Progenitor cell of endocrine pancreas (in vitro differentiated cells): ENCODE measurements at regions not wholly inside any gene's neighbourhood (a gene's known extent, or its start where the extent isn't known, plus 50 kb on each side); places are given as distances from the start of the nearest gene placed in this dataset.

Experiments used
- DNase-seq: peaks from one replicate; pipeline ENCODE4 v3.0.0; 2021; ENCODE audit warnings: low spot score; ENCODE audit not compliant: unreplicated experiment
- H3K27ac Mint-ChIP-seq: 2 replicates; pipeline ENCODE4 v1.8.0; 2021; ENCODE audit warnings: mild to moderate bottlenecking, moderate library complexity, mixed read lengths
- H3K27me3 Mint-ChIP-seq: 2 replicates; pipeline ENCODE4 v1.8.0; 2021; ENCODE audit warnings: mixed read lengths
- H3K36me3 Mint-ChIP-seq: 2 replicates; pipeline ENCODE4 v1.8.0; 2022; ENCODE audit warnings: mixed read lengths; ENCODE audit not compliant: insufficient read depth
- H3K4me1 Mint-ChIP-seq: 2 replicates; pipeline ENCODE4 v1.8.0; 2021; ENCODE audit warnings: low read depth, mixed read lengths
- H3K4me3 Mint-ChIP-seq: 2 replicates; pipeline ENCODE4 v1.8.0; 2021; ENCODE audit warnings: low read depth, mild to moderate bottlenecking, moderate library complexity, mixed read lengths
- H3K9me3 Mint-ChIP-seq: 2 replicates; pipeline ENCODE4 v1.8.0; 2021; ENCODE audit warnings: low read depth, mixed read lengths
- TF ChIP-seq, protein P1 (sequence below): fragments of 200-600 bp; sonication (generic); IDR thresholded peaks from one replicate; pipeline ENCODE4 v1.5.0; 2021; ENCODE audit warnings: antibody characterized with exemption, mild to moderate bottlenecking; ENCODE audit not compliant: unreplicated experiment

DNA sequence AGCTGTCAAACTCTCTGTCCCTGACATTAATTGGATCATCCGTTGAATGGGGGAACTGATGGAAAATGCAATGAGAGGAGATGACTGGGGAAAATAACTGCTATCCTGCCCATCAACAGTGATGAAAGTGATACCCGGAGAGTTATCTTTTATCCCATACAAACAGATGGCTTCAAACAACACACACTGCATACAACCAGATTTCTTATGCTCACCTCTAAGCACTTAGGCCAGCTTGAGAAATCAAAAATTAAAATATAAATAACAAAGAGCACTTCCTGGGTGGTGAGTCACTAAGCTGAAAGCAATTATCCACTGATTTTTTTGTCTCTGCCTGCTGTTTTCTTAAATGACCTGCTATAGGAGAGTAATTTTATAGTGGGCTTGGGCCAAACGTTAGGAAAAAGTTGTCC lies 237.6 kb upstream of the RGPD4 start:
- TF ChIP-seq, protein P1, sequence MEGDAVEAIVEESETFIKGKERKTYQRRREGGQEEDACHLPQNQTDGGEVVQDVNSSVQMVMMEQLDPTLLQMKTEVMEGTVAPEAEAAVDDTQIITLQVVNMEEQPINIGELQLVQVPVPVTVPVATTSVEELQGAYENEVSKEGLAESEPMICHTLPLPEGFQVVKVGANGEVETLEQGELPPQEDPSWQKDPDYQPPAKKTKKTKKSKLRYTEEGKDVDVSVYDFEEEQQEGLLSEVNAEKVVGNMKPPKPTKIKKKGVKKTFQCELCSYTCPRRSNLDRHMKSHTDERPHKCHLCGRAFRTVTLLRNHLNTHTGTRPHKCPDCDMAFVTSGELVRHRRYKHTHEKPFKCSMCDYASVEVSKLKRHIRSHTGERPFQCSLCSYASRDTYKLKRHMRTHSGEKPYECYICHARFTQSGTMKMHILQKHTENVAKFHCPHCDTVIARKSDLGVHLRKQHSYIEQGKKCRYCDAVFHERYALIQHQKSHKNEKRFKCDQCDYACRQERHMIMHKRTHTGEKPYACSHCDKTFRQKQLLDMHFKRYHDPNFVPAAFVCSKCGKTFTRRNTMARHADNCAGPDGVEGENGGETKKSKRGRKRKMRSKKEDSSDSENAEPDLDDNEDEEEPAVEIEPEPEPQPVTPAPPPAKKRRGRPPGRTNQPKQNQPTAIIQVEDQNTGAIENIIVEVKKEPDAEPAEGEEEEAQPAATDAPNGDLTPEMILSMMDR = no peak
- Mint-ChIP-seq H3K9me3 (no peaks in the 10 kb centered on the region), H3K27me3 (no peaks in the 10 kb centered on the region), H3K36me3 (no peaks in the 10 kb centered on the region), H3K4me3 (no peak overlapping the region), H3K27ac (no peak overlapping the region), H3K4me1 (peaks cover 8% of the 10 kb centered on the region)
- DNase-seq = no peak

DNA sequence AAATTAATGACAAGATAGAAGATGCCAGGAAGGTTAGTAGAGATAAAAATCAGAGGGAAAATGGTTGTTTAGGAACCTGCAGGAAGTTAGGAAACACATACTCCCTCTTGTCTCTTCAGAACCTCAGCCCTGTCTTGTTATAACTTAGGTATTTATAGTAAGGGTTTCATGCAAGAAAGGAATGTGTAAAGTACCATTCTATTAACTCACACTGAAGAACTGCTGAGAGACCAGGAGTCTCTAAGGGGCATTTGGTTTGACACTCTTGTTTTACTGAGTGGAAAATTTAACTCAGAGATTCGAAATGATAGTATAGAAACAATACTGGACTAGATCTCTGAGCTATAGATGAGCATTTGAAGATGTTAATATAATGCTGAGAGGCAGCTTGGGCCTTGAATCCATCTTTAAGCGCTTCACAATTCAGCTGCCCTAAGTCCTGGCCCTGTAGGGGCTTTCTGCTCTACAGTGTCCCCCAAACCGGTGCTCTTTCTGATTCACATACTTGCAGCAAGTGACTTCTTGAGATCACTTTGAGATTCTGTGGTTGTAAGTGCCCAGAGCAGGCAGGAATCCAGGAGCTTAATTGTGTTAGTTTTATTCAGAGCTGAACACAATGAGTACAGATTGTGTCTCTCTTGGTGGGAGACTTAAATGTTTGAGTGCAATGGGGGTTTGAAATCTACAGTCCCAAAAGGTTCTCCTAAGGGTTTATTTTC lies 235.0 kb upstream of the RGPD4 start:
- no peak for DNase-seq
- H3K4me1 Mint-ChIP-seq = peaks cover 2% of the 10 kb centered on the region
- TF ChIP-seq, protein P1 = no peak
- no peaks in the 10 kb centered on the region for H3K9me3 Mint-ChIP-seq
- no peak overlapping the region for H3K4me3 Mint-ChIP-seq
- no peak overlapping the region for H3K27ac Mint-ChIP-seq
- no peaks in the 10 kb centered on the region for H3K27me3 Mint-ChIP-seq
- no peaks in the 10 kb centered on the region for H3K36me3 Mint-ChIP-seq

DNA sequence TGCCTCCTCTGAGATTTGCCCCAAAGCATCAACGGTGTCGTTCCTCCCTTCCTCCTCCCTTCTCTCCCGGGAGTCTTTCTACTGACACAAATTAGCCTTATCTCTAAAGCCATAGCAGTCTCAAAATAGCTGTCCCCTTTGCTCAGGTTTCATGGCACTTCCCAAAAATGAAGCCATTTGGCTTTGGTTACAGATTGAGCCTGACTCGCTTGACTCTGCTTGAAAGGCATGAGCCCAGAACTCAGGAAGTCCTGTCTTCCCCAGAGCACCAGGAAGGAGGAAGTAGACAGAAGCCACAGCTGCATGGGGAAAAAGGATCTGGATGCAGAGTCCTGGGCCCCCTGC lies 234.4 kb upstream of the RGPD4 start:
- peaks cover 2% of the 10 kb centered on the region for H3K4me1 Mint-ChIP-seq
- H3K4me3 Mint-ChIP-seq = no peak overlapping the region
- TF ChIP-seq, protein P1 = no peak
- no peak overlapping the region for H3K27ac Mint-ChIP-seq
- H3K9me3 Mint-ChIP-seq = no peaks in the 10 kb centered on the region
- no peak for DNase-seq
- no peaks in the 10 kb centered on the region for H3K36me3 Mint-ChIP-seq
- no peaks in the 10 kb centered on the region for H3K27me3 Mint-ChIP-seq

DNA sequence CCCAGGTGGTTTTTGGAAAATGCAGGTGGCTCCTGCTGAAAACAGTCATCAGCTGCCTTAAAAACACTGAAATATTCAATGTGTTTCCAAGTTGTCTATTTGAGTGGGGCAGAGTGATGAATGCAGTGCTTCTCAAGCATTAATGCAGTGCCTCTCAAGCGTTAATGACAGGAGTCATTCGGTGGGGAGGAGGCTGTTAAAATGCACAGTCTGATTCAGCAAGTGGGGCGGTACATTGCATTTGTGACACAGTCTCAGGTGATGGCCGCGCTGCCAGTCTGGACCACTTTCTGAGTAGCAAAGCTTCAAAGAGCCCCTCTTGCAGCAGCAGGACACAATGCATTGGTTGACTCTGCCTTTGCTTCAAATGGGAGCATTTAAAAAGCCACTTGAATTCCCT lies 231.4 kb upstream of the RGPD4 start:
- no peaks in the 10 kb centered on the region for H3K36me3 Mint-ChIP-seq
- no peaks in the 10 kb centered on the region for H3K27me3 Mint-ChIP-seq
- no peak overlapping the region for H3K4me3 Mint-ChIP-seq
- H3K27ac Mint-ChIP-seq = no peak overlapping the region
- H3K4me1 Mint-ChIP-seq = peaks cover 2% of the 10 kb centered on the region
- no peak for DNase-seq
- no peaks in the 10 kb centered on the region for H3K9me3 Mint-ChIP-seq
- TF ChIP-seq, protein P1 = no peak

DNA sequence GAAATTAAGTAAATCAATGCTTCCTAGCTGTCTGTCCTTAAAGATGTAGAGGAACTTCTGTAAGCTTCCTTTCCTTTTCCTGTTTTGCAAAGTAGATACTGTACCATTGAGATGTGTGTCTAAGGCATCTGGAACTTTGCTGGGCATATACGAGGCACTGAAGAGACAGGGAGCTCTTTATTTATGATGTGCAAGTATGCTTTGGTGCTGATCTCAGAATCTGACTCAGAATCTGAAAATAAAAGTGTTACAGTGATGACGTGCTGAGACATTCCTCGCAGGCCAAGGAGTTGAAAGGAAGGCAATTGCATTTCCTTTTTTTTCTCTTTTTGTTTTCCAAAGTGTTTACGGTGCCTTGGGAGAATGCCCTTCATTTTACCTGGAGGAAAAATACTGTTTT lies 230.9 kb upstream of the RGPD4 start:
- TF ChIP-seq, protein P1 = no peak
- no peaks in the 10 kb centered on the region for H3K4me1 Mint-ChIP-seq

More for the DNA sequence above, 230.9 kb upstream of the RGPD4 start:
- Mint-ChIP-seq H3K27ac (no peak overlapping the region), H3K36me3 (no peaks in the 10 kb centered on the region), H3K9me3 (no peaks in the 10 kb centered on the region), H3K27me3 (no peaks in the 10 kb centered on the region), H3K4me3 (no peak overlapping the region)
- no peak for DNase-seq
